CD1c-positive myeloid dendritic cell (primary cell): ENCODE measurements at regions not wholly inside any gene's neighbourhood (a gene's known extent, or its start where the extent isn't known, plus 50 kb on each side); places are given as distances from the start of the nearest gene placed in this dataset.

Experiments
- DNase-seq: peaks from one replicate; pipeline ENCODE4 v3.0.0-alpha.2; 2016; ENCODE audit errors: extremely low spot score

- no peak for DNase-seq
These were observed 500.1 kb downstream of the BRD1 start for GRCh38 chr22:49327411-49328117.

- no peak for DNase-seq
These were observed 501.1 kb downstream of the BRD1 start for GRCh38 chr22:49326558-49326957.

- no peak for DNase-seq
These were observed 501.9 kb downstream of the BRD1 start for GRCh38 chr22:49325531-49326395.

- DNase-seq = no peak
These were observed 502.9 kb downstream of the BRD1 start for GRCh38 chr22:49324527-49325491.

GRCh38 chr22:49323751-49324415, 503.8 kb downstream of the BRD1 start:
- DNase-seq = no peak

- no peak for DNase-seq
These were observed 504.6 kb downstream of the BRD1 start for GRCh38 chr22:49322861-49323622.

GRCh38 chr22:49322231-49322630, 505.4 kb downstream of the BRD1 start:
- DNase-seq = no peak

GRCh38 chr22:49321477-49322055, 506.1 kb downstream of the BRD1 start:
- no peak for DNase-seq

- DNase-seq = no peak
These were observed 506.8 kb downstream of the BRD1 start for GRCh38 chr22:49320714-49321476.

GRCh38 chr22:49317369-49317768, 510.3 kb downstream of the BRD1 start:
- no peak for DNase-seq

- DNase-seq = no peak
These were observed 515.1 kb downstream of the BRD1 start for GRCh38 chr22:49312601-49313000.

GRCh38 chr22:49310354-49310753, 517.3 kb downstream of the BRD1 start:
- DNase-seq = no peak

- DNase-seq = no peak
These were observed 519.4 kb downstream of the BRD1 start for GRCh38 chr22:49308300-49308699.

GRCh38 chr22:49307870-49308269, 519.8 kb downstream of the BRD1 start:
- no peak for DNase-seq

GRCh38 chr22:49307481-49307830, 520.2 kb downstream of the BRD1 start:
- DNase-seq = no peak

- no peak for DNase-seq
These were observed 520.8 kb downstream of the BRD1 start for GRCh38 chr22:49306632-49307480.

GRCh38 chr22:49305966-49306631, 521.6 kb downstream of the BRD1 start:
- no peak for DNase-seq
